ENCODE measurements at regions not wholly inside any gene's neighbourhood (a gene's known extent, or its start where the extent isn't known, plus 50 kb on each side); places are given as distances from the start of the nearest gene placed in this dataset.
"Not testable (repeated sequence)": the region's sequence is repeated elsewhere in the genome, so short reads cannot be mapped to it uniquely, and the experiment has no call there.

- DNase-seq = no peak
These were observed 90.6 kb upstream of the AMN1 start for GRCh38 chr12:31819427-31819826.

GRCh38 chr12:31818623-31819268, 89.9 kb upstream of the AMN1 start:
- DNase-seq = no peak

GRCh38 chr12:31817120-31817519, 88.3 kb upstream of the AMN1 start:
- no peak for DNase-seq

- DNase-seq = no peak
These were observed 86.3 kb upstream of the AMN1 start for GRCh38 chr12:31815096-31815495.

DNA sequence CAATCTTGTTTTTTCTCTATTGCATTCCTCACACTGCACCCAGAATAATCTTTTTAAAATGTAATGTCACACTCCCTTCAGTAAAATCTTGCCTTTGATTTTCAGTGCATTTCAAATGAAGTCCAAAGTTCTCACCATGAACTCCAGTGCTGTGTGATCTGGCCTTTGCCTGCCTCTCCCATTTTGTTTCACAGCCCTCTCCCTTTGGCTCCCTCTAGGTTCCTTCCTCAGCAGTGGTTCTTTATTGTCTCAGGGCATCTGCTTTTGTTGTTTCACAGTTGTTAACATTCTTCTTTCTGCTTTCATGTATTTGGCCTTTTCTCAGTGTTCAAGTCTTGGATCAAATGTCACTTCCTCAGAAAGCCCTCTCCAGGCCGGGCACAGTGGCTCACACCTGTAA, 84.5 kb upstream of the AMN1 start:
- no peak for DNase-seq

DNA sequence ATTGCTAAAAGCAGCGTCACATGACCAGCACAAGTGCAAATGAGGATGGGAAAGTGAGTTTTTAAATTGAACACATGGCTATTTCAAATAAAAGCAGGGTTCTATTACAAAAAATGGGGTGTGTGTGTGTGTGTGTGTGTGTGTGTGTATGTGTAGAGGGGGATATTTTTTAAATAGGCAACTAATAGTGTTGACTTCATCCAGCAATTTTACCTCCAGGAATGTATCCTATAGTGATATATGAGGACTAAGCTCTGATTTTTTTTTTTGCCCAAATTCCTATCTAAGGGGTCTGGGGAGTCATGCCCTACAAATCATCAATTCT, 78.9 kb upstream of the AMN1 start:
- no peak for DNase-seq

DNA sequence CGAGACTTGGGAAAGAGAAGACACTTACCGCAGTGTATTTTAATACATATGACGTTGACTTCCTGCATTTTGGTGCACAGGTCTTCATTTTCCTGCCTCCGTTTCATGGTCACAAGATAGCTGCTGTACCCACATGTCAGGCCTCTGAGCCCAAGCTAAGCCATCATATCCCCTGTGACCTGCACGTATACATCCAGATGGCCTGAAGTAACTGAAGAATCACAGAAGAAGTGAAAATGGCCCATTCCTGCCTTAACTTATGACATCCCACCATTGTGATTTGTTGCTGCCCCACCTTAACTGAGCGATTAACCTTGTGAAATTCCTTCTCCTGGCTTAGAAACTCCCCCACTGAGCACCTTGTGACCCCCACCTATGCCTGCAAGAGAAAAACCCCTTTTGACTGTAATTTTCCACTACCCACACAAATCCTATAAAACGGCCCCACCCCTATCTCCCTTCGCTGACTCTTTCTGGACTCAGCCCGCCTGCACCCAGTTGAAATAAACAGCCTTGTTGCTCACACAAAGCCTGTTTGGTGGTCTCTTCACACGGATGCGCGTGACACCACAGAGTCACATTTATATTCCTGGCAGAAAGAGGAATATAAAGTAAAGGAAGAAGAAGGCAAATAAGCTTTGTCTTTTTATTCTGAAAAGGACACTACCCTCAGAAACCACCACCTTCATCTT, 78.4 kb upstream of the AMN1 start:
- DNase-seq = not testable (repeated sequence)

- DNase-seq = not testable (repeated sequence)
These were observed 76.9 kb upstream of the AMN1 start for GRCh38 chr12:31805681-31806080.

DNA sequence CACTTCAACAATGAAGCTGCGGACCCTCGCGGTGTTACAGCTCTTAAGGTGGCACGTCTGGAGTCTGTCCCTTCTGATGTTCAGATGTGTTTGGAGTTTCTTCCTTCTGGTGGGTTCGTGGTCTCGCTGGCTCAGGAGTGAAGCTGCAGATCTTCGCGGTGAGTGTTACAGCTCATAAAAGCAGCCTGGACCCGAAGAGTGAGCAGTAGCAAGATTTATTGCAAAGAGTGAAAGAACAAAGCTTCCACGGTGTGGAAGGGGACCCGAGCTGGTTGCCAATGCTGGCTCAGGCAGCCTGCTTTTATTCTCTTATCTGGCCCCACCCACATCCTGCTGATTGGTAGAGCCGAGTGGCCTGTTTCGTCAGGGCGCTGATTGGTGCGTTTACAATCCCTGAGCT, 75.9 kb upstream of the AMN1 start:
- DNase-seq = not testable (repeated sequence)

DNA sequence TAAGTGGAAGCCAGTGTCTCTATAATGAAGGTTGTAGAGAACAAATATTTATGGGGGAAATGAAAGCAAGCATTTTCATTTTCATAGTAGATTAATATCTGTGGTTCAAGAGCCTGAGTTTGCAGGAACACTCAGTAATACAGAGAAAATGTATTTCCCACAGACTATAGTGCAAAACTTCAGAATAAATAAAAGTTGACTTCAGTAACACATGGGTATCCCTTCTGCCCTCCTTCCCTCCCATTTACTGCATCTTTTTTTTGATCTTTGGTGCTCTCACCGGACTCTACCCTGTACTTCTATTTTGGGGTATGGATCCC, 75.3 kb upstream of the AMN1 start:
- no peak for DNase-seq

DNA sequence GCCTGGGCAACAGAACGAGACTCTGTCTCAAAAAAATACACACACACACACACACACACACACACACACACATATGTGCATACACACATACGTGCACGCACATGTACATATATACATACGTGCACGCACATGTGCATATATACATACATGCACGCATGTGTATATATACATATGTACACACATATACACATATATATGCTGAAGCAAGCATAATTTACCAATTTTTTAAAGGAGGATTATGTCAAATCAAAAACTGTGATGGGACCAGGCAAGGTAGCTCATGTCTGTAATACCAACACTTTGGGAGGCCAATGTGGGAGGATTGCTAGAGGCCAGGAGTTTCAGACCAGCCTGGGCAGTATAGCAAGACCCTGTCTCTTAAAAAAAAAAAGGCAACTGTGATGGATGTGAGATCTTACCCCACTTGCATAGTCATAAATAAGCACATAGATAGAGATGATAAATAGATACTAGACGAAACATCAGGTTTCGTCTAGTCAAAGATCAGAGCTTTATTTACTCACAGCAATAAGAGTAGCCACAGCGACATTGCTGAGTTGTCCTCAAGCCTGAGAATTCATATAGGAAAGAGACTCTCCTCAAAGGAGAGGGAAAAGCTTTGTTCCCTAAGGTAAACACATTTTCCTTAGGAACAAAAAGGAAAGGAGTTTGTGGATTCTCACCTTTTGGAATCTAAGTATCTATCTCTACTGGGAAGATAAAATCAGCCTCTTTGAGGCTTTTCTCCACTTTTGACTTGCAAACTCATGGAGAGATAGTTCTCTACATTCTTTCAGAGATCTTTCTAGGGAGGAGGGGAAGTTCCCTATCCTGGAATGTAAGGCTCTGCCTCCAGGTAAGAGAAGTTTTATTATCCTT, 74.7 kb upstream of the AMN1 start:
- DNase-seq = no peak

DNA sequence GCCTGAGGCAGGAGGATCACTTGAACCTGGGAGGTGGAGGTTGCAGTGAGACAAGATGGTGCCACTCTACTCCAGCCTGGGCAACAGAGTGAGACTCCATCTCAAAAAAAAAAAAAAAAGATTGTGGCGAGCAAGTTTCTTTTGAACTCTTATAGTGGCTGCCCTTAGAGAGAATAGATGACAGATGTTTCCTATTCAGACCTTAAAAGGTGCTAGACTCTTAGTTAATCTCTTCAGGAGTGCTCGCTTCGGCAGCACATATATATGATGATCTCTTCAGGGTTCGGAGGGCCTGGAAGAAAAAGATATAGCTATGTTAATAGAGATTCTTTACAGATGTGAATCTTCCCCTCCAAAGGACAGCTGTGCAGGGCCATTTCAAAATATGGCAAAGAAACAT, 73.1 kb upstream of the AMN1 start:
- no peak for DNase-seq

GRCh38 chr12:31797230-31797872, 68.5 kb upstream of the AMN1 start:
- no peak for DNase-seq

DNA sequence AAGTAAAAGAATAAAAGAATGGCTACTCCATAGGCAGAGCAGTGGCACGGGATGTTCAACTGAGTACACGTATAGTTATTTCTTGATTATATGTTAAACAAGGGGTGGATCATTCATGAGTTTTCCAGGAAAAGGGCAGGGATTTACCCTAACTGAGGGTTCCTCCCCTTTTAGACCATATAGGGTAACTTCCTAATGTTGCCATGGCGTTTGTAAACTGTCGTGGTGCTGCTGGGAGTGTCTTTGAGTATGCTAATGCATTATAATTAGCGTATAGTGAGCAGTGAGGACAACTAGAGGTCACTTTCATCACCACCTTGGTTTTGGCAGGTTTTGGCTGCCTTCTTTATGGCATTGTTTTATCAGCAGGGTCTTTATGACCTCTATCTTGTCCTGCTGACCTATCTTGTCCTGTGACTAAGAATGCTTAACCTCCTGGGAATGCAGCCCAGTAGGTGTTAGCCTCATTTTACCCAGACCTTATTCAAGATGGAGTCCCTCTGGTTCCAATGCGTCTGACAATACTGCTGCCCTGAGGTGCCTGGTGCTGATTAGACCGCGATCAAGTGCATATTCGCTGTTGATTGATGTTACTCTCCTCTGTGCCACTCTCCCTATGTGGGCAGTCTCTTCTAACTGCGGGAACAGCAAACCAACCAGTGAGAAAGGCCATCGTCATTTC, 67.6 kb upstream of the AMN1 start:
- no peak for DNase-seq

GRCh38 chr12:31794745-31795144, 65.9 kb upstream of the AMN1 start:
- no peak for DNase-seq

- not testable (repeated sequence) for DNase-seq
These were observed 62.4 kb upstream of the AMN1 start for GRCh38 chr12:31791265-31791664.

- no peak for DNase-seq
These were observed 61.9 kb upstream of the AMN1 start for GRCh38 chr12:31790759-31791158.

DNA sequence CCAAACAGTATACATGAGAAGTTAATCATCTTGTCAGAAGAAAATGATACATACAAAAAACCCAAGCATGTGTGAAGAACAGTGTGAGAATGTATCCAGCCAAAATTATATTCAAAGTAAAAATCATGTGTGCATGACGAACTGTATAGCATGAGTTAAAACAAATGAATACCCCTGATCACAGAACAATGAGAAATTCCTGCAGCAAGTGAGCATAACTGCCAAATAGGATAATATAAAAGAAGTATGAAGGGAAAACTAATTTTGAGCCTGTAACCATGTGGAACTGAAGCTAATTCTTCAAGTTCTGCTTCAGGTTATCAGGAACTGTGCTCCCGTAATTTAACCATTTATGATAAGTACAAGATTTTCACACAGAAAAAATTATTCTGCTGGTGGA, 56.5 kb upstream of the AMN1 start:
- no peak for DNase-seq

- DNase-seq = no peak
These were observed 55.3 kb upstream of the AMN1 start for GRCh38 chr12:31783996-31784645.

GRCh38 chr12:31783556-31783955, 54.7 kb upstream of the AMN1 start:
- no peak for DNase-seq

- no peak for DNase-seq
These were observed 53.2 kb upstream of the AMN1 start for GRCh38 chr12:31781894-31782540.

DNA sequence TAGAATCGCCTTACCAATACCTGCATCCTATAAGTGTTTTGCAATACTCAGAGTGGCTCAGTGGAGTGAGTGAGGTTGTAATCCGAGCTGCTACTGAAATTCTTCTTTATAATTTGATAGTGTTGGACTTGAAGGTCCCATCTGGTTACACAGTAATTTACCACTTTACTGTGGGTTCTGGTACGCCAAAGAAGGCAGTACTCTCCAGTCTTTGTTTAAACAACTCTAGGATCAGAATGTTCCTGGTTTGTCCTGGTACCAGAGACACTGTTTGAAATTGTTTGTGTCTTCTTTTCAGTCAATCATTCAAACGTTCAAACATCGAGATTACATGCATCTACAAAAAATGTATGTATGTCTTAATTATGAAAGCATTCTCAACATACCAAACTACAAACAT, 51.3 kb upstream of the AMN1 start:
- no peak for DNase-seq

Data from activated gamma-delta T cell (primary cell).